GM18520 (cell line): ENCODE measurements at regions not wholly inside any gene's neighbourhood (a gene's known extent, or its start where the extent isn't known, plus 50 kb on each side); places are given as distances from the start of the nearest gene placed in this dataset.

ENCODE experiments used
- ATAC-seq: cut with Tn5 transposase; IDR thresholded peaks from one replicate; pipeline ENCODE4 v1.9.1; 2021; ENCODE audit not compliant: unreplicated experiment

DNA sequence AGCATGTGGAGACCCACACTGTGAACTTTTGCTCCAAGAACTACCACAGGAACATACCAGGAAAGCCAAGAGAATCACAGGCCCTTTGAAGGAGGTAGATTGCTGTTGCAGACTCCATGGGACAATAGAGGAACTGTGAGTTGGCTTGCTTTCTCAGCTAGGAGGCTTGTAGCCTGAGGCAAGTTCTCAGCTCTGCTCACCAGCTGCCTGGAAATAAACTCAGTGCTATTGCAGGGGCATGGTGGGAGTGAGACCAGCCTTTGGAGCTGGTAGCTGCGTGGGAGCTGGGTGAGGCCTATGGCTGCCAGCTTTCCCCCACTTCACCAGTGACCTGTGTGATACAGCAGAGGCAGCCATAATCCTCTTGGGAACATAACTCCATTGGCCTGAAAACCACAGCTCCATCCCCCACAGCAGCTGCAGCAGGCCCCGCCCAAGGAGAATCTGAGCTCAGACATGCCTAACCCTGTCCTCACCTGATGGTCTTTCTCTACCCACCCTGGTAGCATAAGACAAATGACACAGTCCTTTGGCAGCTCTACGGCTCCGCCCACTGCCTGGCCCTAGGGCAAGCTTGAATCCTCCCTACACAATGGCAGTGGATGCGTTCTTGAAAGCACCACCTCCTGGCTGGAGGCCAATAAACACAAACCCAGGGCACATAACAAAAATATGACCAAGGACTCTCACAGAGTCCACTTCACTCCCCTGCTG is 389.5 kb downstream of the KIF4B start:
- no peak for ATAC-seq

DNA sequence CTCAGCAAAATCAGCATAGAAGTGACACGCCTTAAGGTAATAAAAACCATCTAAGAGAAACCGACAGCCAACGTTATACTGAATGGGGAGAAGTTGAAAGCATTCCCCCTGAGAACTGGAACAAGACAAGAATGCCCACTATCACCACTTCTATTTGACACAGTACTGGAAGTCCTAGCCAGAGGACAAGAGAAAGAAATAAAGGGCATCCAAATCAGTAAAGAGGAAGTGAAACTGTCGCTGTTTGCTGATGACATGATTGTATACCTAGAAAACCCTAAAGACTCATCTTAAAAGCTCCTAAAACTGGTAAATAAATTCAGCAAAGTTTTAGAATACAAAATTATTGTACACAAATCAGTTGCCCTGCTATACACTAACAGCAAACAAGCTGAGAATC is 393.3 kb downstream of the KIF4B start:
- ATAC-seq = no peak

DNA sequence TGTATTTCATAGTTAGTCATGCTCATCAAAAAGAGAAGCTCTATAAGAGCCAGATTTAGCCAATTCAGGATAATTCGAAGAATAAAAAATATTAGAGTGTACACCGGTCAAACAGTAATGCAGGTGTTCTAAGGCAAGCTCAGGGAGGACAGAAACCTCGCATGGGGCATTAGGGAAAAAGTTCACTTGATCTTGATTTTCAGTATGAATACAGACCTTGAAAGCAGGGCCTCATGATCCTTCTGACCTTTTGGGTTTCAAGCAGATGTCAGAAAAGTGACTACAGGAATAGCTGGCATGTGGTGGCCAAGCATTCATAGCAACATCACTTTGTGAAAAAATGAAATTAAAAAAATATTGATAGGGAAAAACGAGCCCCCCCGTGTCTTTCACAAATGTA is 394.9 kb downstream of the KIF4B start:
- ATAC-seq = no peak

DNA sequence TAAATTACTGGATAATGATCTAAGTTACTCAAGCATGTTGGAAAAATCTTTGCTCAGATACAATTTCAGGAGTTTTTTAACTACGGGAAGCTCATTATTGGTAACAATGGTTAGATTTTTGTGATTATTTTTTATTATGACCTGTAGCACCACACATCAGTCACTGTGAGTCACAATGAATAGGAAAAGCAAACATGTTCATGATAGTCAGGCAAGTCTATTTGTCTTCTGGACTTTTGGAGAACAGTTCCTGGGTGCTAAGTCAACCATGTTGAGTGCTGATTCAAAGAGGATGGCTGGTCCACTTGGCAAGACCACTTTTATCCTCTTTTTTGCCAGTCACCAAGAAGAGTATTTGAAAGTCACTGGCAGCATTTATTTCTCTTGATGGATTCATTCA is 403.2 kb downstream of the KIF4B start:
- ATAC-seq = no peak

DNA sequence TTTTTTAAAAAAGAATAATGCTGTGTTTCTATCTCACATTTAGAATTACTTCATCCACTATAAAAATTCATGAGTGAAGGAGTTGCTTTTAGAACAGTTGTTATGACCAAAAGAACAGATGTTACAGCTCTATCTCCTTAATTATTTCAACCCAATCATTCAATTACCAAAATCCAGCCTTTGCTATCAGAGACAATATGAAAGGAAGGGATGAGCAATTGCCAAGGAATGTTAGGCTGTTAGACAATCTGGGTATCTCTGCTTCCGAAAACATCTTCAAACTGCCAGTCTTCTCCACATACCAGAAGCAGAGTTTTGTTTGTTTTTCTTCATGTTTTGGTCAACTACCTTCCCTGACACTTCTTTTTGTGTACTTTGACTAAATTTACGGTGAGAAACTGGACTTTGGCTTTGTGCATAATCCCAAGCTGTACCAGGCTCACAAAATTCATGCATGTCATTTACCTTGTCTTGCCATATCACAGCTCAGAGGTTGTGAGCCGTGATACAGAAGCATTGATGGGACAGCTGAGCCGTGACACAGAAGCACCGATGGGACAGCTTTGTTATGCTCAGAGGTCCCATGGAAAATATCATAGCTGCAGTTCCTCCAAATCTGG is 405.5 kb downstream of the KIF4B start:
- no peak for ATAC-seq

DNA sequence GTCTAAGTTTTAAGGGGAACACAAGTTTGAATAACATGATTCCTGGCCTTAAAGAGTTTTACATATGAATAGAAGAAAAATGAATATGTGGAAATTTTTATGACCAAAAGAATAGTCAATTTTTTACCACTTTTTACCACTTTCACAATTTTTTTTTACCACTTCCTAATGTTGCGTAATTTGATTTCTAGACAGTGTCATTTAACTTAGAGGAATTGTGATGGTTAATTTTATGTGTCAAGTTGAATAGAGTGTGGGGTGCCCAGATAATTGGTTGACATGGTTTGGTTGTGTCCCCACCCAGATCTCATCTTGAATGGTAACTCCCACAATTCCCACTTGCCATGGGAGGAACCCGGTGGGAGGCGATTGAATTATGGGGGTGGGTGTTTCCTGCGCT is 416.6 kb downstream of the KIF4B start:
- no peak for ATAC-seq

DNA sequence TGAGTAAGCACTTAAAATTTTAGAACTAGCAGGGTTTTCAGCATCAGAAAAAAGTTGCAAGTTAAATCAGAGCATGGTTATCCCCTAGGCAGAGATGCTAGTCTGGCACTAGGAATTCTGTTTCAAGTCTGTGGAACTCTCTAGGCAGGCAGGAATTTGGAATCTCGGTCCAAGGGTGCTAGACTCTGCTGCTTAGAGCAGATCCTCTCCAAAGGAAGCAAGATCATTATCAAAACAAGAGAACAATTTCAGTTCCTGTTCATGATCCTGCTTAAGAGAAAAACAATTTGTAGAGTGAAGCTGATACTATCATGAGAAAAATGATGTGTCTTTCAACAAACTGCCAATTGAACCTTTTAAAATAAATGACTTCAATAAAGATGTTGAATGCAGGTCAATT is 420.7 kb downstream of the KIF4B start:
- no peak for ATAC-seq

DNA sequence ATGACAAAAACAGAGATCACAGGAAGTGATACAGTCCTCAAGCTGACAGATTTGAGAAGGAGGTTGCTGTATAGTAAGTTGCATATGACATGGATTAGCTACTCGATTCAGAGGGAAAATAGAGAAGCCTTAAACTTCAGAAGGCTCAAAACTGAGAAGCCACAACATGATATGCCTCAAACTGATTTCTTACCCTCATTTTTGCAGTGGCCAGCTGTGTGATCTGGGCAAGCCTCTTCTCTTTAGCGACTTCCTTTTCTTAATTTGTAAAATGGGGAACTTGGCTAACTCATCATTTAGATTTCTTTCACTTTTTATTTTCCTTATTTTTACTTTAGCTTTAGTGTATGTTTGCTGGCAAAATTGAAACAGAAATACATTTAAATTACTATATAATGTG is 421.1 kb downstream of the KIF4B start:
- ATAC-seq = no peak

DNA sequence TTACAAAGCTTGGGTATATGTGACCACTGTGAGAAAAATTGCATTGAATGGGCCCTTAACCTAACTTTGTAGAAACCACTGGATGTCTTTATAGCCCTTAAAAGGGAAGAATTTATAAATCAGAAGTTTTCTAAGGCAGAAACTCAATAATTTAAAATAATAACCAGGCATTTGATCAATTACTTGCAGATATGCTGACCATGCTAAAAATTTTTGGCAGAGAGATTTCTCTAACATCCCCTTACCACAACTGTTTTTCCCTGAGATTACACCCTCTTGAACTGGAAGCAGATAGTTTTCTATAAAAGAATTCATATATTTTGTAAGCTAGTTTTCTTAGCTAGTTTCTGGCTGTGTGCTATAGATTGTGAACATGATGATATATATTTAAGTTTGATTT is 428.3 kb downstream of the KIF4B start:
- no peak for ATAC-seq

DNA sequence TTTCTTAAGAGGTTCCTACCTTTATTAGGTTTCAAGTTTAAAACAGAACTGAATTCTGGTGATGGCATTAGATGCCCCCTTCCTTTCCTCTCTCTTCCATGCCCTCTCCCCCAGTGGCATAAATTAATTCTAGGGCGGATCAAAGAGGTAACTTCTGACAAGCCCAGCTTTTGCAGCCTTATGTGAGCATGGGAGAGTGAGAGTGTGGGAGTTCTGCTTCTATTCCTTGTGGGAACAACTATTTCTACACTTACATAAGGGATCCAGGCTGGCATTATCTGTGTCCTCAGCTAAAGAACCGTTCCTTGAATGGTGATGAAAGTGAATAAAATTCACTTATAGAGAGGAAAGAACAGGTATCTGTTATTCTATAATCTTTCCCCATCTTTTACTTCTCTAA is 437.6 kb downstream of the KIF4B start:
- ATAC-seq = no peak

DNA sequence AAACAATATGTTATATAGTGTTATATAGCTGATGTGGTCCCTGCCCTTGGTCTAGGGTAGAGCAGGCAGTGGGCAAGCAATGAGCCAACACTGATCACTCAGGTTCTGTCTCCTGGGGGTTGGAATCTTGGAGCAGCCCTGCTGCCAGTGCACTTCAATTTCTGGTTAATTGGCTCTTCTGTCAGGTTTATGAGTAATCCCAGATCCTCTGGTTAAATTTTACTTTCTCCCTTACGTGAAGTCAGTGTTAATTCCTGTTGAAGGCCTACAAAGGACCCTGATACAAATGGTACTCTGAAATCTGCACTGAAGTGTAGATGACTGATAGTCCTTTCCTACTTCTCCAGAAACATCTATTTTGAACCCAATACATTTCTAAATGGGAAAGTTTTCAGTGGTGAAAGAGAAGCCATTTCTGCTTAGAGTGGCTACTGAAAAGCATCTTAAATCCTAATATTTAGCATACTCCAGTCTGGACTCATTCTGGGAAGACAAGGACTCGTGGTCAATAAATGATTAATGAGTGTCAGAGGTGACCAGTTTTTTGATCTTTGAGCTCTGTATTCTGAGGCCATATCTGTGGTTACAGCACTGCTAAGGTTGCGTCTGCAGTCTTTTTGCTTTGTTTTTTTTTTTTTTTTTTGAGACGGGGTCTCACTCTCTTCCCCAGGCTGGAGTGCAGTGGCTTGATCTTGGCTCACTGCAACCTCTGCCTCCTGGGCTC is 442.4 kb downstream of the KIF4B start:
- ATAC-seq = no peak

DNA sequence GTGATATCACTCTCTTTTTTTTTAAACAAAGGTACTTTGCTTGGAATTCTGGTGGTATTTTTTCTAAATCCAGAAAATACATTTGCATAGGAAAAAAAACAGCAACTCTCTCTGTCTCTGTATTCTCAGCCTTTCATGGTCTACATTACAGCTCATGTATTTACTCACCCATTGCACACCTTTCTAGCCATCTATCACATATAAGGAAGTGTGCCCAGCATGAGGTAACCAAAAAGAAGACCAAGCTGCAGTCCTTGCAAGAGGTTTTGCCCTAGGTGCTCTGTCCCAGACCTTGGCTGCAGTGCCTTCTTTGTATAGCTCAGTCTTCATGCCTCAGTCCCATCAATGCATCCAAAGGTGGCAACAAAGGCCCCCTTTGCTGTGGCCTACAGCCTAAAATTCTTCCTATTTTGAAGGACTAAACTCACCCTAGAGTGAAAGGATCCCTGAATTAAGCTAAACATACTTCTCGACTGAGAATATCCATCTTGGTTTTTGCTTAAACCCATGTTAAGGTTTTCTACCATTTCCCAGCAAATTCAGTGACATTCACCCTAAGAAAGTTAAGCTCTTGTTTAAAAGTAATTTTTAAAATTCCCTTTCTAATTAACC is 446.4 kb downstream of the KIF4B start:
- no peak for ATAC-seq

DNA sequence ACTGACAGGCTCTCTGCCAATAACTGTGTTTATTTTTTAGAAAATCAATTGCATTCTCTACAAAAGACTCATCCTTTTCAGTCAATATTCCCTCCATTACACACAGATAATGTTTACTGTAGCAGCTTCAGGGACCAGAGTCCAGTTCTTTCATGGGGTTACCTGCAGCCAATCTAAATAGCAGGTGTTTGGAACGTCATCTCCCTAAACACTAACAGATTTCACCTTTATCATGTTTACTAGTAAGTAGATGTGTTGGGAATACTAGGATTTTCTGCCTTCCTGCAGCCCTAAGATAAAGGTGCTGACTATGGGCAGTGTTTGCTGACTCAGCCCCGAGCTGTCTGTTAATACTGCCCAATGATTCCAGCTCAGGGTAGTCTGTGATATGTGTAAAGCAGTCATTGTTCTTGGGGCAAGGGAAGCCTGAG is 447.0 kb downstream of the KIF4B start:
- ATAC-seq = no peak

DNA sequence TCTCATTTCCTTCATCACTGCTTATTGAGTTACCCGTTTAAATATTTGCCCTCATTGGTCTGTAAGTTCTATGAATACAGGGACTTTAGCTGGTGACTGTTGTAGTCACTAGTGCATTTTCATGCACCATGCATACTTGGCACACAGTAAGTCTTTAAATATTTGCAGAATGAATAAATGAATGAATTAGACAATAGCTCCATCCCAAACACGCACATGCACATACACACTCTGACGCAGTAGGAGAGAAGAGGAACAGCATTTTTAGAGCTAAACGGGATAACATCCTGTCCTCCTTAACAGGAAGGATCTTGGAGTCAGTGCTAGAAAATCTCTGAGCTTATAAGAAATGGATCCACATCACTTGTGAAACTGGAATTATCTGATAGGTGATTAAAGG is 447.7 kb downstream of the KIF4B start:
- no peak for ATAC-seq

DNA sequence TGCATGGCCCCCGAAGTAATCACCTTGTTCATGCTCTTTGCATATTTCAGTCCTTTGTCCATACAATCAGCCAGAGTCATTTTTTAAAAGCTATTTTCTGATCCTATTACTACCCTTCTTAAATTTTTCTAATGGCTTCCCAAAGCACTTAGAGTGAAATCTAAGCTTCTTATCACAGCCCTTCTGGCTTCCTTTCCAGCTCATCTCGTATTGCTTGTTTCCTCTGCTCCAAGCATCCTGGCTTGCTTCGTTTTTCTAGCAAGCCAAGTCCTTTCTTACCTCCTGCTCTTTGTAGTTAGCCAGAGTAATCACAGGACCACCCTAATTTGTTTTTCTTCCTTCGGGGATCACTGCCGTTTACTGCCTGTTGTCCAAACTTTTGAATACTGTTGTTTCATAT is 453.3 kb downstream of the KIF4B start:
- no peak for ATAC-seq

DNA sequence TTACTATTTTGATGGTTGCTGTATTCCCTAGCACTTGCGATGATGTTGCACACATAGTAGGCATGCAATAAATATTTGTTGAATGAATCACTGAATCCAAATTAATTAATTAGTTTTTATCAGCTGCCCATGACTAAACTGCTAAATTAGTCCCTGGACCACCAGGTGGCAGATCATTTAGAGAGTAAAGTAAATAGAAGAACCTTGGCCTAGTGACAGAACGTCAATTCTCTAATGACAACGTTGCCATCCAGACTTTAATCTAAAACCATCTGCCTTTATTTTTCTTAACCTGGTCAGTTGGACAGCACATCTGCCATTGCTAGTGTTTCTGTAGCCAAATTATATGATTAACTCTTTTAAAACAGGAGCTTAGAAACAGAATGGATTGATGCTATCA is 457.5 kb downstream of the KIF4B start:
- no peak for ATAC-seq

DNA sequence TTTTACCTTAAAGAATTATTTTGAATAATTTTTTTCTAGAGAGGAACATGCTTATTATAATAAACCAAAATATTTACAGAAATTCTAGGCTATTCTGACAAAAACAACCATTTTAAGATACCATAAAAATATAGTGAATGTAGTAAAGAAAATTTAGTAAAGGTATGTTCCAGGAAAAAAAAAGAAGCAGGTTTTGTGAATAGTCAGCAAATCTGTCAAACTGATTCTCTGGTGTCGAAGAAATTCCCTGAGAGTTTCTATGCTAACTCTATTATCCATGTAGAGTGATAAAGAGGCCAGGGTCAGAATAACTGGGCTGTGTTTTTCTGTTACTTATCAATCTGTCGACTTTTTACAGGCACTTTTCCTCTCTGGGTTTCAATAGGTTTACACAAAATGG is 459.2 kb downstream of the KIF4B start:
- ATAC-seq = no peak

DNA sequence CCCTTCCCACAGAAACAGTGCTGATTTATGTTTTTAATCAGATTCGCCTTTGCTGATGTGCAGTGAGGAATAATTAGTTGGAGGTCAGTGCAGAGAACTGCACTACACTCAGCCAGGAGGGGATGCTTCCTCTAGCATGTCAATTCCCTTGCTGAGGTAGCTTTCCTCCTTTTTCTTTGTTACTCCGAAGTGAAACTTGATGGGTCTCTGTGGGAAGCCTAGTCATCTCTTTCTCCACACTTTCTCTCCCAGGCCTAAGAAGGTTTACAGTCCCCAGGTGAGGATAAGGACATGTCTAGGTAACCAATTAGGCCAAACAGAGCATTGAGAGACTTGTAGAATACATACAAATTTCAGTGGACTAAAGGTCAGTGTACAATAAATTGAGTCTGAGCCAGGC is 461.8 kb downstream of the KIF4B start:
- ATAC-seq = no peak

DNA sequence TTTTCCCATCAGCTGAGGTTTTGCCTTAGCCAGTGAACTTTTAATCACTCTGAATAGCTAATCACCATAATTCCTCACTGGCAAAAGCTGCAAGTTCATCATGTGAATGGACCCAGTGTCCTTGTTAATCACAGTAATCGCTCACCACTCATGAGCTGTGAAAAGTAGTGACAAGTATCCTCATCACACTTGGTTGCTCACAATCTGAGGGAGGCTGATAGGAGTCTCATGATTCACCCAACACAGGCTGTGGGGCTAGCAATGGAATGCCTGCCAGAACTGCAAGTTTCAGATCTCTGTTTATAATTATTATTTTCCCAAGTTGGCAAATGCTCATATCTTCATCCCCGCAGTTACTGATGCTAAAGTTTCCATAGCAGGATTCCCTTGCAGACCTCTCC is 467.2 kb downstream of the KIF4B start:
- ATAC-seq = no peak

DNA sequence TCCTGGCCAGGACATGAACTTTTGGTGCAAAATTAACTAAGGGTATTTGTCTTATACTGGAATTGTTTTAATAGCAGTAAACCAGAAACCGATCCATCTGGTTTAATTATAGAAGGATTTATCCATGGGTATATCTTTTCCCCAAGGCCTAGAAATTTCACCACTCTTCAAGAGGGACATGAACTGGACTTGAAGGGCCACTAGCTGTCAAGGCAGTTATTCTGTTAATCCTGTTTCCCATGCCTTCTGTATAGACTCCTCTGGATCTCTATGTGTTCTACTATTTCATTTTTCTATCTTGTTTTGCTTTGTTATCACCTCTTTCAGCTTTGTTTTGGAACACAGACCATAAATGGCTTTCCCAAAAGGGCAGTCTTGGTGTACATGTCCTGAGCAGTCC is 467.6 kb downstream of the KIF4B start:
- ATAC-seq = no peak

DNA sequence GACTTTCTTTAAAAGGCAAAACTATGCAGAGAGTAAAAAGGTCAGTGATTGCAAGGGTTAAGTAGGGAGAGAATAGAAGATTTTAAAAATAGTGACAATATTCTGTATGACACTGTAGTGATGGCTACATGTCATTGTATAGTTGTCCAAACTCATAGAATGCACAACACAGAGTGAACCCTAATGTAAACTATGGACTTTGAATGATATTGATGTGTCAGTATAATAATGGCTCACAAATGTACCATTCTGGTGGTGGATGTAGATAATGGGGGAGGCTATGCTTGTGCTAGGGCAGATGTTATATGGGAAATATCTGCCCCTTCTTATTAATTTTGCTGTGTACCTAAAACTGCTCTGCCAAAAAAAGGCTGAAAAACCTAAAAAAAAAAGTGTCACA is 468.9 kb downstream of the KIF4B start:
- no peak for ATAC-seq

DNA sequence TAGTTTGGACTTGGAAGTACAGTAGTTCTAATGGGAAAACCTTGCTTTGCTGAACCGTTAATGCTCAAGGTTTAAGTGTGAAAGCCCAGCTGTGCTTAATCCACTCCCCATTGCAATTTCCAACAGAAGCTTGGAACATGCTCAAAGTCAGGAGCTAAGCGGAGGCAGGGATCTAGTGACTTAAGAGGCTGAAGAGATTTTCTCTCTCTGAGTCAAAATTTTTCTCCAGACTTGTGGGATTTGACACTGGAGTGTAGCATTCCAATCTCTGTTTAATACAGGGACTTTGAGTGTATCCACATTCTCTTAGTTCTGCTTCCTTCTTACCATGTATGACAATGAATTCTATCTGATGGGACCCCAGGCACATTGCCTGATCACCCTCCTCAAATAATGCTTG is 471.8 kb downstream of the KIF4B start:
- ATAC-seq = no peak
